ENCODE measurements at regions not wholly inside any gene's neighbourhood (a gene's known extent, or its start where the extent isn't known, plus 50 kb on each side); places are given as distances from the start of the nearest gene placed in this dataset.

DNA sequence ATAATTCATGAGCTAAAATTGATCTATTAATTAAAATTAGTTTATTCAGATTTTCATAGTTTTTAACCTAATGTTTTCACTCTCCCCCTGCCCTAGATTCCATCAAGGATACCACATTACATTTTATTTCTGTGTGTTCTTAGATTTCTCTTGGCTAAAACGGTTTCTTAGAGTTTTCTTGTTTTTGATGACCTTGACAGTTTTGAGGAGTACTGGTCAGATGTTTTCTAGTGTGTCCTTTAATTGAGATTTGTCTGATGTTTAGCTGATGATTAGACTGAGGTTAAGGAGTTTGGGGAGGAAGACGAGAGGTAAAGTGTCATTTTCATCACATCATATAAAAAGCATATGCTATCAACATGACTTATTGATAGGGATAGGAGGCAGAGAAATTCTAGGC is 475.9 kb downstream of the SQOR start:
- Histone ChIP-seq H3K4me1 (no peaks in the 10 kb centered on the region), H3K4me3 (no peak overlapping the region), H3K27ac (no peak overlapping the region), H3K36me3 (no peaks in the 10 kb centered on the region), H3K27me3 (no peaks in the 10 kb centered on the region), H3K9me3 (peaks cover 0 to 14% (median 0%) of the 10 kb centered on the region in 11 donors)
- DNase-seq = no peak
- ATAC-seq = no peak
- intact Hi-C loops (cut with DNase I) = loop anchor here in 1 of 10 donors (10.0 kb wide), 1 partner anchor 56 kb away; no protein-coding TSS in a partner anchor
- 61 to 73% methylated on average over 2 of the region's 2 CpGs for WGBS, 2 donors
- TF ChIP-seq, protein P1, sequence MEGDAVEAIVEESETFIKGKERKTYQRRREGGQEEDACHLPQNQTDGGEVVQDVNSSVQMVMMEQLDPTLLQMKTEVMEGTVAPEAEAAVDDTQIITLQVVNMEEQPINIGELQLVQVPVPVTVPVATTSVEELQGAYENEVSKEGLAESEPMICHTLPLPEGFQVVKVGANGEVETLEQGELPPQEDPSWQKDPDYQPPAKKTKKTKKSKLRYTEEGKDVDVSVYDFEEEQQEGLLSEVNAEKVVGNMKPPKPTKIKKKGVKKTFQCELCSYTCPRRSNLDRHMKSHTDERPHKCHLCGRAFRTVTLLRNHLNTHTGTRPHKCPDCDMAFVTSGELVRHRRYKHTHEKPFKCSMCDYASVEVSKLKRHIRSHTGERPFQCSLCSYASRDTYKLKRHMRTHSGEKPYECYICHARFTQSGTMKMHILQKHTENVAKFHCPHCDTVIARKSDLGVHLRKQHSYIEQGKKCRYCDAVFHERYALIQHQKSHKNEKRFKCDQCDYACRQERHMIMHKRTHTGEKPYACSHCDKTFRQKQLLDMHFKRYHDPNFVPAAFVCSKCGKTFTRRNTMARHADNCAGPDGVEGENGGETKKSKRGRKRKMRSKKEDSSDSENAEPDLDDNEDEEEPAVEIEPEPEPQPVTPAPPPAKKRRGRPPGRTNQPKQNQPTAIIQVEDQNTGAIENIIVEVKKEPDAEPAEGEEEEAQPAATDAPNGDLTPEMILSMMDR (IDR thresholded peaks at IDR 0.05) = no peak

DNA sequence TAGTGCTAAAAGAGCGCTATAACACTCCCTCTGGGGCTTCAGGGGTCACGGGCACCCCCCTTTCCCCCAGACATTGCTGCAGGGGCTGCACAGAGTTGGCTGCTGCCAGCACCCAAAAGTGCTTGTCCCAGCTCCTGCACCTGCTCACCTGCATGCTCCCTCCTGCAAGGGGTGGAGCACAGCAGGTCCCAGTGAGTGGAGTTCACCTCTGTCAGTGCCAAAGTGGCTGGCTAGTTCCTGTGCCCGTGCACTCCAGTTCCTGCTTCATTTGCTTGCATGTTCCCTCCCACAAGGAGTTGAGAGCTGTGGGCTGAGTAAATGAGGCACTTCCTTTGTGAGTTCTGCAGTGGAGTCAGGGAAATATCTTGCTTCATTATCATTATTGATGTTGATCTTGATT is 476.9 kb downstream of the SQOR start:
- H3K36me3 ChIP-seq = no peaks in the 10 kb centered on the region
- TF ChIP-seq, protein P1 (IDR thresholded peaks at IDR 0.05) = no peak
- intact Hi-C loops (cut with DNase I) = loop anchor here in 1 of 10 donors (10.0 kb wide), 1 partner anchor 57 kb away; no protein-coding TSS in a partner anchor
- no peaks in the 10 kb centered on the region for H3K4me1 ChIP-seq
- ATAC-seq = no peak
- H3K27me3 ChIP-seq = no peaks in the 10 kb centered on the region
- no peak overlapping the region for H3K4me3 ChIP-seq
- WGBS, 2 donors = 73 to 76% methylated on average over 3 of the region's 3 CpGs
- peaks cover 0 to 16% (median 0%) of the 10 kb centered on the region in 11 donors for H3K9me3 ChIP-seq
- no peak for DNase-seq
- no peak overlapping the region for H3K27ac ChIP-seq

DNA sequence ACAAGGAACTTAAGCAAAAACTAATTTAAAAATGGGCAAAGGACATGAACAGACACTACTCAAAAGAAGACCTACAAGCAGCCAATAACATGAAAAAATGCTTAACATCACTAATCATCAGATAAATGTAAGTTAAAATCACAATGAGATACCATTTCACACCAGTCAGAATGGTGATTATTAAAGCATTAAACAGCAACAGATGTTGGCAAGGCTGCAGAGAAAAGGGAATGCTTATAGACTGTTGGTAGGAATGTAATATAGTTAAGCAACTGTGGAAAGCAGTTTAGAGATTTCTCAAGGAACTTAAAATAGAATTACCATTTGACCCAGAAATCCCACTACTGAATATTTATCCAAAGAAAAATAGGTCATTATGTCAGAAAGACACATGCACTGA is 482.2 kb downstream of the SQOR start:
- intact Hi-C loops (cut with DNase I) = loop anchor here in 1 of 10 donors (10.0 kb wide), 1 partner anchor 62 kb away; no protein-coding TSS in a partner anchor
- TF ChIP-seq, protein P1 (IDR thresholded peaks at IDR 0.05) = no peak
- ATAC-seq (no peak), DNase-seq (no peak)
- H3K9me3 ChIP-seq = peaks cover 0 to 14% (median 0%) of the 10 kb centered on the region in 11 donors
- H3K27ac ChIP-seq = no peak overlapping the region
- H3K27me3 ChIP-seq = no peaks in the 10 kb centered on the region
- H3K4me3 ChIP-seq = no peak overlapping the region
- H3K36me3 ChIP-seq = no peaks in the 10 kb centered on the region
- H3K4me1 ChIP-seq = no peaks in the 10 kb centered on the region

DNA sequence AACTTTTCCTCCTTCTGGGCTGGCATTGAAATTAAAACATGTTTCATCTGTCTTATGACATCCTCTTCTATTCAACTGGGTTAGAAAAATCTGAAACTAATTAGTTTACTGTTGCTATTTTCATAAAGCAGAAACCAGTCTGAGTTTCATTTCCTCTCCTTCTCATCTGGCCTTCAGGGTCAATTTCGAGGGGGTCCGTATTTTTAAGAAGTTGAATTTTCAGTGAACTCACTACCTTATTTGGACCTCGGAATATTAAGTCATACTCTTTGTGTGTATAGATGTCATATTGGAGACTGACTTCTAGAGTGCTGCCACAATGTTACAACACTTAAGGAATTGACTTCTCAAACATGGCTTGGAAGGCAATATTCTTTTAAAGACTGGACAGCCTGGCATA is 485.9 kb downstream of the SQOR start:
- DNase-seq (no peak), ATAC-seq (no peak)
- Histone ChIP-seq H3K36me3 (no peaks in the 10 kb centered on the region), H3K27ac (no peak overlapping the region), H3K4me1 (no peaks in the 10 kb centered on the region), H3K27me3 (no peaks in the 10 kb centered on the region), H3K9me3 (peaks cover 0 to 35% (median 16%) of the 10 kb centered on the region in 11 donors), H3K4me3 (no peak overlapping the region)
- WGBS, 2 donors = 85 to 96% methylated on average over 3 of the region's 3 CpGs
- intact Hi-C loops (cut with DNase I) = no loop called here
- TF ChIP-seq, protein P1 (IDR thresholded peaks at IDR 0.05) = no peak

Measured in heart right ventricle (tissue), 16 donors.